Nephron (organoid): ENCODE measurements at regions not wholly inside any gene's neighbourhood (a gene's known extent, or its start where the extent isn't known, plus 50 kb on each side); places are given as distances from the start of the nearest gene placed in this dataset.
A peak's percentile ranks its signal among the peaks of the same experiment; 100 is the strongest.
"Not testable (repeated sequence)": the region's sequence is repeated elsewhere in the genome, so short reads cannot be mapped to it uniquely, and the experiment has no call there.

Experiments used
- H3K27ac Mint-ChIP-seq, 3 experiments: 2 replicates each; pipeline ENCODE4 v1.8.0; 2020; ENCODE audit warnings: mixed read lengths in 3 of 3, mild to moderate bottlenecking in 2 of 3, moderate library complexity in 1 of 3
- H3K27me3 Mint-ChIP-seq: 2 replicates; pipeline ENCODE4 v1.8.0; 2021; ENCODE audit warnings: low read depth, mild to moderate bottlenecking, moderate library complexity, mixed read lengths
- H3K36me3 Mint-ChIP-seq: 2 replicates; pipeline ENCODE4 v1.8.0; 2020; ENCODE audit warnings: low read depth, mixed read lengths
- H3K4me1 Mint-ChIP-seq: 2 replicates; pipeline ENCODE4 v1.8.0; 2020; ENCODE audit warnings: mixed read lengths
- H3K4me3 Mint-ChIP-seq, 3 experiments: 2 replicates each; pipeline ENCODE4 v1.8.0; 2020; ENCODE audit warnings: mild to moderate bottlenecking in 3 of 3, mixed read lengths in 3 of 3, moderate library complexity in 2 of 3
- H3K9me3 Mint-ChIP-seq: 2 replicates; pipeline ENCODE4 v1.8.0; 2020; ENCODE audit warnings: mixed read lengths
- TF ChIP-seq, protein P1 (sequence below), 3 experiments: fragments of 200-600 bp; sonication (generic); IDR thresholded peaks; one replicate each; pipeline ENCODE4 v1.5.0; 2021; ENCODE audit warnings: antibody characterized with exemption in 3 of 3; ENCODE audit not compliant: unreplicated experiment in 3 of 3

DNA sequence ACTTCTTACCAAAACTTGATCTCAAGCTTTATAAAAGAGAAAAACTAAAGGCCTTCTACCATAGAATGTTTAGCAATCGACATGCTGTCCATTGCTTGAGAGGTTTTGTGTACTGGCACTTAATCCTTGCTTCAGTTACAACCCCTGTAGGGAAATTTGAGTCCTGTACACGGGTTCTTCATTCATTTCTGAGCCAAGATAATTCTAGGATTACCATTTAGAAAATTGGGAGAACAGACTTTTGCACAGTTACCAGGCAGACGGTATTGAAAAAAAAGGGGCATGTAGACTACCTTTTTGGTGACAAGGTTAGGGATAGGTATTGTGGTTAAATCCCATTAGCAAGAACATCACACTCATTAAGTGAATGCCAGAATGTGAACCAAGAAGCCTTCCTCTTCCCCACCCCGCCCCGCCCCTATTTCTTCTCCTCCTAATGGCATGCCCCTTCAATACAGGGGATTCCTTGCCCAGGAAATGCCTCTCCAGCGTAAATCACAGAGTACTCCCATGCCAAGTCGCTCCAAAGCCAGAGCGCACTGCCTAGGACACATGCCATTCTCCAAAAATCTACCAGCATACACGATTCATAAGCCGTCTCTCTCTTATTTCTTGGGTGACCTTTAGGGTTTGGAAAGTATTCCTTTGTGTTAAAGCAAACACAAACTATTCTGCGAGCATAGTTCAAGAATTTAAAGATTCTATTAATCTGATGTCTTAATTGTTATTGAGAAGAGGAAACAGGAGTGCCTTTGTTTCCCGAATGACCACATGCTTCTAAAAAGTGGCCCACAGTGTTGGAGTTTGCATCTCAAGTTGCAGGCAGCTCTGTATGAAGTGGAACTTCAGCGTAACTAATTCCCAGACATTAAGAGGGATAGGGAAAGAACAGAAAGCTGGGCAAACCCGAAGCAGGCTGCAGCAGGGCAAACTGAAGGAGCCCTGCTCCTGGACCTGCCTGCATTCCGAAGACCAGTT lies 164.0 kb upstream of the NR2F2 start:
- H3K4me3 Mint-ChIP-seq, result peak overlapping the region; percentile 4 to 11 (median 10)
- H3K27ac Mint-ChIP-seq, result peak overlapping the region; percentile 71 to 86 (median 75)
- H3K36me3 Mint-ChIP-seq, result peaks cover 32% of the 10 kb centered on the region
- peaks cover 10% of the 10 kb centered on the region for H3K9me3 Mint-ChIP-seq
- TF ChIP-seq, protein P1, sequence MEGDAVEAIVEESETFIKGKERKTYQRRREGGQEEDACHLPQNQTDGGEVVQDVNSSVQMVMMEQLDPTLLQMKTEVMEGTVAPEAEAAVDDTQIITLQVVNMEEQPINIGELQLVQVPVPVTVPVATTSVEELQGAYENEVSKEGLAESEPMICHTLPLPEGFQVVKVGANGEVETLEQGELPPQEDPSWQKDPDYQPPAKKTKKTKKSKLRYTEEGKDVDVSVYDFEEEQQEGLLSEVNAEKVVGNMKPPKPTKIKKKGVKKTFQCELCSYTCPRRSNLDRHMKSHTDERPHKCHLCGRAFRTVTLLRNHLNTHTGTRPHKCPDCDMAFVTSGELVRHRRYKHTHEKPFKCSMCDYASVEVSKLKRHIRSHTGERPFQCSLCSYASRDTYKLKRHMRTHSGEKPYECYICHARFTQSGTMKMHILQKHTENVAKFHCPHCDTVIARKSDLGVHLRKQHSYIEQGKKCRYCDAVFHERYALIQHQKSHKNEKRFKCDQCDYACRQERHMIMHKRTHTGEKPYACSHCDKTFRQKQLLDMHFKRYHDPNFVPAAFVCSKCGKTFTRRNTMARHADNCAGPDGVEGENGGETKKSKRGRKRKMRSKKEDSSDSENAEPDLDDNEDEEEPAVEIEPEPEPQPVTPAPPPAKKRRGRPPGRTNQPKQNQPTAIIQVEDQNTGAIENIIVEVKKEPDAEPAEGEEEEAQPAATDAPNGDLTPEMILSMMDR (IDR thresholded peaks at IDR 0.05; ENCODE audit: unreplicated experiment in 3 of 3), result no peak
- H3K27me3 Mint-ChIP-seq, result no peaks in the 10 kb centered on the region
- peaks cover 58% of the 10 kb centered on the region for H3K4me1 Mint-ChIP-seq

DNA sequence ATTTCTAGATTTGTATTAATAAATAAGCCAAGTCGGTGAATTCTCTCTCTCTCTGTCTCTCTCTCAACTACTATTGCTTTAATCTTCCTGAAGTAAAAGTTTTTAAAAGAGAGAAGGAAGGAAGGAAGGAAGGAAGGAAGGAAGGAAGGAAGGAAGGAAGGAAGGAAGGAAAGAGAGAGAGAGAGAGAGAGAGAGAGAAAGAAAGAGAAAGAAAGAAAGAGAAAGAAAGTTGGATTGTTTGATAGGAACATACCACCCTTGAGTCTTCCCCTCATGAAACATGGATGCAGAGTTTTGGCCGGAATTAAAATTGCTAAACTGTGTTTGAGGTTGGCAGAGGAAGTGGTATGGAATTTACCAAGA lies 159.9 kb upstream of the NR2F2 start:
- Mint-ChIP-seq H3K4me1 (peaks cover 40% of the 10 kb centered on the region), H3K36me3 (peaks cover 34% of the 10 kb centered on the region), H3K4me3 (peak overlapping the region in 2 of 3 experiments; percentile 31 to 42)
- H3K27ac Mint-ChIP-seq, H3K9me3 Mint-ChIP-seq, H3K27me3 Mint-ChIP-seq: not testable (repeated sequence)

DNA sequence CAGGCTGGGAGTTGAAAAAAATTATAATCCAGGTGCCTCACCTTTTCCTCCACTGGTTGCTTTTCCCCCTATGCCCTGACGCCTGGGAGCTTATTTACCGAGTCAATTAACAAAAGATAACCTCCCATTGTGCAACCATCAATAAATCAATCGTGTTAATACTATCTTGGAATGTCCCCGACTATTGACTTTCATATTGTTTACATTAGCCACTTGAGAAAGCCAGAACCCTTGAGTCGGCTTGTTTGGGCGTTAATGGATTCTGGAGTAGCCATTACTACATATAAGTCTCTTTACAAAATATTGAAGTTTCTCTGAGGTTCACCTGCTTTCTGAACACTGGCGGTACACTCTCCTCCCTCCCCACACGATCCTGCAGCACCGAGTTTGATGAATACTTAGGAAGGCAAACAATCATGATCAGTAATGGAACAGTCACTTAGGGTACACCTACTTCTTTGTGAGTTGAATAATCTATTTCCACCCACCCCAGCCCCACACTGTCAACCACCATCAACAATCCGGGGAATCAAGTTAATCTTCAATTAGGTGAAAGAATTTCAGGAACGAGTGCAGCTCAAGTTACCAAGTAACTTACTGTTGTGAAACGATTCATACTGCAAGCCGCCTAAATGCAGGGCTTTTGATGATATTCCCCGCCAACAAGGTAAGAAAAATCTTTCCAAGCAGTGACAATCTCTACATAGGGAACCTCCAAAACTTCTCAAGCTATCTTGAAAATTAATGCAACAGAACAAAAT lies 159.3 kb upstream of the NR2F2 start:
- Mint-ChIP-seq H3K27me3 (no peaks in the 10 kb centered on the region), H3K9me3 (peaks cover 10% of the 10 kb centered on the region), H3K36me3 (peaks cover 34% of the 10 kb centered on the region), H3K4me1 (peaks cover 34% of the 10 kb centered on the region), H3K27ac (no peak overlapping the region), H3K4me3 (no peak overlapping the region)
- TF ChIP-seq, protein P1 (IDR thresholded peaks at IDR 0.05; ENCODE audit: unreplicated experiment in 3 of 3), result no peak

DNA sequence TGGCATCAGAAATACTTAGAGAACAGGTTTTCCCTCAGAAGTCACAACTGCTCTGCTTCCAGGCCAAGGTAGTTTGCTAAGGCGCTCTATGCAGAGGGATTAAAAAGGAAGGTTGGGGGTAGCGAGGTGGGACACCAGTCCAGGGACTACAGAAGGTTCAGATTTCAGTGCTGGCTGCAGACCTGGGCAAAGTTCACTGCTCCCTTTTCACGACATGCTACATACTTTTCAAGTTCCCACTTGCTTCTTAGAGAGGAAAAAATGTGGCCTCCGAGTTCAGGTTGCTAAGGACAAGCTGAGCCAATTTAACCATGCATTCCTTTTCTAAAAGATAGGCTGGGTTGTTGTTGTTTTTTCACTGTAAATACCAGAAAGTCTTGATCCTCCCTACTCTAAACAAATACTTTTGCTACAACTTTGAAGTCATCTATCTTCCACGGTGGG lies 158.6 kb upstream of the NR2F2 start:
- Mint-ChIP-seq H3K36me3 (peaks cover 34% of the 10 kb centered on the region), H3K4me1 (peaks cover 27% of the 10 kb centered on the region), H3K27ac (no peak overlapping the region), H3K27me3 (no peaks in the 10 kb centered on the region), H3K4me3 (no peak overlapping the region), H3K9me3 (peaks cover 10% of the 10 kb centered on the region)
- TF ChIP-seq, protein P1 (IDR thresholded peaks at IDR 0.05; ENCODE audit: unreplicated experiment in 3 of 3), result no peak

DNA sequence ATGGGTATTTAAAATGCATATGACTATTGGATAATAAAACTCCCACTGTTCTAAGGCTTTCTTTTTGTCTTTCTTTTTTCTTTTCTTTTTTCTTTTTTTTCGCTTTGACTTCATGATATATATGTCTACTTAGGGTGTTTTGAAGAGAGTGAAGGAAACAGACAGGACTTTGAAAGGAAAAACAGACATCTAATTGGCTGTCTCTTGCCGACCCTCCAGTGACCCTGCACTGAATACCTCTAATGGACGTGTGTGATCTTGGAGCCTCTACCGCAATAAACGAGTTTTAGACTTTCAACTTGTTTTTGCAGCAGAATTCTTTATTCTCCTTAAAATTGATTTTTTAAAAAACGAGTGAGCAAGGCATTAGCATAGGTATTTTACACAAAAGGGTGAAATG lies 158.1 kb upstream of the NR2F2 start:
- H3K9me3 Mint-ChIP-seq, result peaks cover 8% of the 10 kb centered on the region
- TF ChIP-seq, protein P1 (IDR thresholded peaks at IDR 0.05; ENCODE audit: unreplicated experiment in 3 of 3), result no peak
- H3K4me1 Mint-ChIP-seq, result peaks cover 26% of the 10 kb centered on the region
- H3K27ac Mint-ChIP-seq, result no peak overlapping the region
- H3K4me3 Mint-ChIP-seq, result no peak overlapping the region
- peaks cover 31% of the 10 kb centered on the region for H3K36me3 Mint-ChIP-seq
- no peaks in the 10 kb centered on the region for H3K27me3 Mint-ChIP-seq

DNA sequence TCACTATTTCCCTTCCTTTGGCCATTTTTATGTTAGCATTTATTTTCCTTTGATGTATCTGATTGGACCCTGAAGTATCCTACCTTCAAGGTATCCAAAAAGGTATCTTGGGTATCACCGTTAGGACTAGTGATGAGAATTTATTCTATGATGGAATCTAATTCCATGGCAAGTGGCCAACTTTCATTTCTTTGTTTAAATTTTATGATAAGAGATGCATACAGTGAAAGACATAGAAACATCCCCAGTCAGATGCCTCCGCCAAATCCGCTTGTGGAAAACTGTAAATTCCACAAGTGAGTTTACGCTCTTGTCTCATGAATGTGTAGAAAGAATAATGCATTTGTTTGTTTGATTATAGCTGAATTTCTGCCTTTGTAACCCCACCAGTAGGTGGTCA lies 153.7 kb upstream of the NR2F2 start:
- peaks cover 42% of the 10 kb centered on the region for H3K4me1 Mint-ChIP-seq
- no peaks in the 10 kb centered on the region for H3K9me3 Mint-ChIP-seq
- no peak overlapping the region for H3K4me3 Mint-ChIP-seq
- H3K36me3 Mint-ChIP-seq, result peaks cover 23% of the 10 kb centered on the region
- H3K27me3 Mint-ChIP-seq, result no peaks in the 10 kb centered on the region
- TF ChIP-seq, protein P1 (IDR thresholded peaks at IDR 0.05; ENCODE audit: unreplicated experiment in 3 of 3), result no peak
- peak overlapping the region; percentile 18 to 85 (median 69) for H3K27ac Mint-ChIP-seq
